ENCODE measurements at regions not wholly inside any gene's neighbourhood (a gene's known extent, or its start where the extent isn't known, plus 50 kb on each side); places are given as distances from the start of the nearest gene placed in this dataset.
A peak's percentile ranks its signal among the peaks of the same experiment; 100 is the strongest.

GRCh38 chr21:28746166-28746565 lies 246.5 kb downstream of the LTN1 start:
- DNase-seq, result no peak

GRCh38 chr21:28745131-28746016 lies 247.3 kb downstream of the LTN1 start:
- DNase-seq, result peak; percentile 73

DNA sequence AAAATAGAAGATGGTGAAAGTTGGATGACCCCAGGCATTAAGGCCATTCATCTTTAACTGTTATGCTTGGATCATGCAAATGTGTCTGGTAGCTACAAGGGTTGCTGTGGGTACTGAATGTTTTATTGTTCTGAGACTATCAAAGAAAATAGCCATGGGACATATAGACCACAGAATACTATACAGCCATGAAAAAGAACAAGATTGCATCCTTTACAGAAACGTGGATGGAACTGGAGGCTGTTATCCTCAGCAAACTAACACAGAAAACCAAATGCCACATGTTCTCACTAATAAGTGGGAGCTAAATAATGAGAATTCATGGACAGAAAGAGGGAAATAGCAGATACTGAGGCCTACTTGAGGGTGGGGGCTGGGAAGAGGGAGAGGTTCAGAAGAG lies 249.0 kb downstream of the LTN1 start:
- DNase-seq, result no peak

- DNase-seq, result no peak
Measured at GRCh38 chr21:28742527-28742926, 250.2 kb downstream of the LTN1 start.

GRCh38 chr21:28740125-28740524 lies 252.6 kb downstream of the LTN1 start:
- DNase-seq, result no peak

DNA sequence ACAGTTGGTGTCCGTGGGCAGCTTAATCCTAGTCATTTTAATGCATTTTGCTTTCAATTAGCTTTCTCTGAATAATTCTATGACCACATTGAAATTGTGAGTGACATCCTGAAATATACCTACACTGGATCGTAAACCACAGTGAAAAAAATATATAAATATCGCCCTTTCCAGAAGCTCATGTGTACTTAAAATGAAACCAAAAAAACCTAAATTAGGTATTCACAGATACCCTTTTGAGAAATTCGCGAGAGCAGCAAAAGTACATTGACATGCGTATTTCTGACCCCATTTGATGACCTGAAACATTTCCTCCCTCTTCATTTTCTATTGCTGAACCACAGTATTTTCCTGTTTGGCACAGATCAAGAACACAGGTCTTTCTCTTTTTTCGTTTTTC lies 253.8 kb downstream of the LTN1 start:
- no peak for DNase-seq

- no peak for DNase-seq
Measured at GRCh38 chr21:28738420-28738704, 254.3 kb downstream of the LTN1 start.

GRCh38 chr21:28737674-28738419 lies 254.8 kb downstream of the LTN1 start:
- no peak for DNase-seq

- no peak for DNase-seq
Measured at GRCh38 chr21:28734522-28735175, 258.0 kb downstream of the LTN1 start.

GRCh38 chr21:28731700-28732321 lies 260.9 kb downstream of the LTN1 start:
- no peak for DNase-seq

DNA sequence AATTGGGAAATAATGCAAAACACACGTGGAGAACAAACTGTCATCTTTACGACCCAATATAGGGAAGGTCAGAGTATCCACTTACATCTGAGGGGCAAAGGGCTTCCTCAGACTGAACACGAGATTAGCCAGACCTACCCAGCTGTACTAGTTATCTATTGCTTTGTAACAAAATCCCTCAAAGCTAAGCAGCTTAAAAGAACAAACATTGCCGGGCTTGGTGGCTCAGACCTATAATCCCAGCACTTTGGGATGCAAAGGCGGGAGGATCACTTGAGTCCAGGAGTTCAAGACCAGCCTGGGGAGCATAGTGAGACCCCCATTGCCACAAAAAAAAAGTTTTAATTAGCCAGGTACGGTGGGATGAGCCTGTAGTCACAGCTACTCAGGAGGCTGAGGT lies 262.8 kb downstream of the LTN1 start:
- no peak for DNase-seq

- DNase-seq, result no peak
Measured at GRCh38 chr21:28727809-28728208, 264.9 kb downstream of the LTN1 start.

DNA sequence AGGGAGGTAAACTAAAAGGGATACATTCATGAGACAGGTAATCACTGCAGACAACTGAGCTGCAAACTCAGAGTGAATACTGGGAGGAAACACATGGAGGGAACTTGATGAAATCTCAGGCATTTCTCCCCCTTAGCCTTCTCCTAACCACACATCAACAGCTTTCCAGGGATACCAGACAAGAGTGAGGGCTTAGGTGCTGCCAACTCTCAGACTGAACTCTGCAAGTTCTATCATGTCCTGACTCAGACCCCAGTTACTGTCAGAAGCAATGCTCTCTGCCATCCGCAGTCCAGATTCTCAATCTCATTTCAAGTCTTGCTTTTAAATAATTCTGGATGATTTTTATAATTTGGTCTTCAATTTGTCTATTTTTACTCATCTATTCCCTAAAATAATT lies 267.3 kb downstream of the LTN1 start:
- no peak for DNase-seq

- no peak for DNase-seq
Measured at GRCh38 chr21:28723646-28724045, 269.0 kb downstream of the LTN1 start.

- DNase-seq, result no peak
Measured at GRCh38 chr21:28719723-28720122, 273.0 kb downstream of the LTN1 start.

- no peak for DNase-seq
Measured at GRCh38 chr21:28714777-28715464, 277.8 kb downstream of the LTN1 start.

DNA sequence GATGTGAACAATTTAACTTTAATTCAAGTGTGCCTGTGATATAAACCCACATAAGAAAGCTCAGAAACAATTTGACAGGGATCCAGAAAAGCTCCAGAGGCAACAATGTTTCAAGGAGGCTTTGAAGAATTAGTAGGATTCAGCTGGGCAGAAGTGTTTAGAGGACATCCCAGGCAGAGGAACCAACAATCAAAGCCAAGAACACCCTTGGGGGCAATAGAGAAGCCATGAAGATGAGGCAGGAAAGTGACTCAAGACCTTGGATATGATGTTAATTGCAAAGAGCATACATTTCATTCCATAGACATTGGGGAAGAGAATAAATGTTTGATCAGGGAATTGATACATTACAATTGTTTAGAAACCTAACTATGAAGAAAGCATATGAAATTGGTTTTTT lies 280.3 kb downstream of the LTN1 start:
- DNase-seq, result no peak

DNA sequence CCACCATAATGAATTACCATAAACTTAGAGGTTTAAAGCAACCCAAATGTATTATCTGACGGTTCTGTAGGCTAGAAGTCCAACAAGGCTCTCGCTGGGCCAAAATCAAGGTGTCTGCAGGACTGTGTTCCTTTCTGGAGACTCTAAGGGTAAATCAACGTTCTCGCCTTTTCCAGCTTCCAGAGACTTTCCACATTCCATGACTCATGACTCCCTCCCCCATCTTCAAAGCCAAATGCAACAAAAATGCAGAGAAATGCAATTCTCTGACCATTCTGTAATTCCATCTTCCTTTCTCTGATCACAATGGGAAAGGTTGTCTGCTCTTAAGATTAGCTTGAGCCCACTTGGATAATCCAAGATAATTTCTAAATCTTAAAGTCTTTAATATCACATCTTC lies 287.1 kb downstream of the LTN1 start:
- DNase-seq, result no peak

GRCh38 chr21:28704746-28705145 lies 287.9 kb downstream of the LTN1 start:
- DNase-seq, result no peak

GRCh38 chr21:28703861-28704260 lies 288.8 kb downstream of the LTN1 start:
- no peak for DNase-seq

- DNase-seq, result no peak
Measured at GRCh38 chr21:28699596-28700259, 292.9 kb downstream of the LTN1 start.

DNA sequence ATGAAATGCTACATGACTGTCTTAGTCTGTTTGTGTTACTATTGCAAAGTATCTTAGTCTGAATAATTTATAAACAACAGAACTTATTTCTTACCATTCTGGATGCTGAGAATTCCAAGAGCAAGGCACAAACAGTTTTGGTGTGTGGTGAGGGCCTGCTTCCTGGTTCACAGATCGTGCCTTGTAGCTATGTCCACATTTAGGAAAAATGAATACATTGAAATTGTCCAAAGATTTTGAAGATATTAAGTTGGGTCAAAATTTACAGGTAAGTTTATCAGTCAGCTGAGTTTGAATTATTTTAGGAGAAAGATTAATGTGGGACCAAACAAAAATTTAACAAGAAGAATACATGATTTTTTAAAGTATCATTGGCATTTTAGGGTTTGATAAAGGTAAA lies 293.5 kb downstream of the LTN1 start:
- no peak for DNase-seq

Data from CD4-positive, alpha-beta T cell treated with Interleukin-12 subunit alpha and Interleukin-12 subunit beta, for 1 hour (primary cell).